Tibial artery (tissue), 4 donors: ENCODE measurements at regions not wholly inside any gene's neighbourhood (a gene's known extent, or its start where the extent isn't known, plus 50 kb on each side); places are given as distances from the start of the nearest gene placed in this dataset.
A peak's percentile ranks its signal among the peaks of the same experiment; 100 is the strongest.

ENCODE experiments used
- DNase-seq, 2 donors: peaks; one replicate each; pipeline ENCODE4 v3.0.0-alpha.2; 2019
- H3K27ac ChIP-seq, 2 donors: fragments of 200-600 bp; sonication (generic) in 1 of 2; 1 replicate in 1 of 2; 2 replicates in 1 of 2; pipeline ENCODE4 v1.5.1; 2018 to 2019; ENCODE audit warnings: mild to moderate bottlenecking in 1 of 2
- H3K27me3 ChIP-seq, 2 donors: fragments of 200-600 bp; sonication (generic) in 1 of 2; one replicate each; pipeline versions ENCODE4 v1.5.1 to v1.6.0; 2016 to 2019
- H3K36me3 ChIP-seq, 3 donors: fragments of 200-600 bp; sonication (generic) in 2 of 3; one replicate each; pipeline ENCODE4 v1.5.1; 2016 to 2019; ENCODE audit warnings: mild to moderate bottlenecking in 2 of 3
- H3K4me1 ChIP-seq, 4 donors: fragments of 200-600 bp; sonication (generic) in 2 of 4; 1 replicate in 3 of 4; 2 replicates in 1 of 4; pipeline ENCODE4 v1.5.1; 2016 to 2019
- H3K4me3 ChIP-seq, 2 donors: fragments of 200-600 bp; sonication (generic) in 1 of 2; 1 replicate in 1 of 2; 2 replicates in 1 of 2; pipeline ENCODE4 v1.5.1; 2018 to 2019; ENCODE audit warnings: mild to moderate bottlenecking in 2 of 2
- H3K9me3 ChIP-seq, 3 donors: fragments of 200-600 bp; sonication (generic) in 1 of 3; one replicate each; pipeline ENCODE4 v1.5.1; 2016 to 2019
- intact Hi-C: fragments of 100-400 bp; cut with DNase I; formaldehyde crosslinking; loops from one replicate; pipeline ENCODE4 v1.15.0; 2023; ENCODE audit warnings: low total_unique reads
- TF ChIP-seq, protein P1 (sequence below), 2 experiments: fragments of 200-600 bp in 1 of 2; fragments of 450-650 bp in 1 of 2; IDR thresholded peaks; one replicate each; pipeline ENCODE4 v1.5.1; 2017 to 2019; ENCODE audit warnings: antibody characterized with exemption in 2 of 2, mild to moderate bottlenecking in 1 of 2, moderate library complexity in 1 of 2

DNA sequence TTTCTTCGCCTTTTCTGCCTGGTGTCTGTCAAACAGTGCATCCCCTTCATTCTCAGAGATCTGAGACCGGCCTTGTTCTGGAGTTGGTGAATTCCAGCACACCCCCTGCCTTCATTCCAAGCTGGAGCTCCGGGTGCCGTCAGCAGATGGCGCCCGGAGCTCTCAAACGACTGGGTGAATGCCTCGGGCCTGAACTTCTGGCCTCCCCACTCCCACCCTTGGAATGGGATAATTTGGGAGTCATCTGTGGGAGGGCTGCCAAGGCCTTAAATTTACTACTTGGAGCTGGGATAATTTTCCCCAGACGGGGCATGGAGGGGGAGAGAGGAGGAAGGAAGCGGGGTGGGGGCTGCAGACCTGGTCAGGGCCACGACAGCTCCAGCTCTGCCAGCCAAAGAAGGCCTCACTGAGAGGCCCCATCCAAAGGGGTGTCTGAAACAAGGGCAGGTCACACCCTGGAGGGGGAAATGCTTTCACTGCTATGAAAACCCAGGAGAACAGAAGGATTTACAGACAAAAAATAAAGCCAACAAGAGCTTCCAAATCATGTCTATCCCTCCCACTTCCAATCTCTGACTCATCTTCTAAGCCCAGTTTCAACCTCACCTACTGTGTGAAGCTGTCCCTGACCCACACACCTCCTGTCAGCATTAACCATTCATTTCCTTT, 187.9 kb downstream of the OPA1 start:
- Histone ChIP-seq H3K36me3 (no peaks in the 10 kb centered on the region), H3K27ac (no peak overlapping the region), H3K4me1 (peaks cover 0 to 10% (median 6%) of the 10 kb centered on the region in 4 donors), H3K27me3 (peaks cover 0 to 50% of the 10 kb centered on the region in 2 donors), H3K4me3 (no peak overlapping the region), H3K9me3 (no peaks in the 10 kb centered on the region)
- intact Hi-C loops: loop anchor here (2.0 to 10.0 kb wide), 2 partner anchors 354 to 534 kb away; partner anchors contain the start of gene HES1
- DNase-seq: peak; percentile 60 to 74
- TF ChIP-seq, protein P1, sequence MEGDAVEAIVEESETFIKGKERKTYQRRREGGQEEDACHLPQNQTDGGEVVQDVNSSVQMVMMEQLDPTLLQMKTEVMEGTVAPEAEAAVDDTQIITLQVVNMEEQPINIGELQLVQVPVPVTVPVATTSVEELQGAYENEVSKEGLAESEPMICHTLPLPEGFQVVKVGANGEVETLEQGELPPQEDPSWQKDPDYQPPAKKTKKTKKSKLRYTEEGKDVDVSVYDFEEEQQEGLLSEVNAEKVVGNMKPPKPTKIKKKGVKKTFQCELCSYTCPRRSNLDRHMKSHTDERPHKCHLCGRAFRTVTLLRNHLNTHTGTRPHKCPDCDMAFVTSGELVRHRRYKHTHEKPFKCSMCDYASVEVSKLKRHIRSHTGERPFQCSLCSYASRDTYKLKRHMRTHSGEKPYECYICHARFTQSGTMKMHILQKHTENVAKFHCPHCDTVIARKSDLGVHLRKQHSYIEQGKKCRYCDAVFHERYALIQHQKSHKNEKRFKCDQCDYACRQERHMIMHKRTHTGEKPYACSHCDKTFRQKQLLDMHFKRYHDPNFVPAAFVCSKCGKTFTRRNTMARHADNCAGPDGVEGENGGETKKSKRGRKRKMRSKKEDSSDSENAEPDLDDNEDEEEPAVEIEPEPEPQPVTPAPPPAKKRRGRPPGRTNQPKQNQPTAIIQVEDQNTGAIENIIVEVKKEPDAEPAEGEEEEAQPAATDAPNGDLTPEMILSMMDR (IDR thresholded peaks at IDR 0.05): peak; percentile 70 to 74

DNA sequence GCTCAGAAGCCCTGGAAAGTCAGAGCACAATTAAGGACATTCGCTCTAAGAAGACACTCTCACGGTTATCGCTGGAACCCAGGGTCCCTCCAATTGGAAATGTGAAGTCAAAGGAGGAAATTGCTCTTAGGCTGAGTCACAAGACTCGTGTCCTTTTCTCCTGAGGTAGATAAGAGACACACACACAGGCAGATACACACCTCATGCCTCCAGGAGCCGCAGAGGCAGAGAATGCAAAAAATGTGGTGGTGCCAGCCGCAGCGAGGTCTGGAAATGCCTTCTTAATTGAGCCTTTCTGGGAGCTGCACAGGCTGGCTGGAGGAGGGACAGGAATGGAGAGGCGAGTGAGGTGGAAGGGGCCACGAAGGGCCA, 189.3 kb downstream of the OPA1 start:
- no peak for DNase-seq
- Histone ChIP-seq H3K4me1 (peaks cover 0 to 10% (median 6%) of the 10 kb centered on the region in 4 donors), H3K27ac (no peak overlapping the region), H3K36me3 (no peaks in the 10 kb centered on the region), H3K9me3 (no peaks in the 10 kb centered on the region), H3K4me3 (no peak overlapping the region), H3K27me3 (peaks cover 0 to 49% of the 10 kb centered on the region in 2 donors)
- intact Hi-C loops: loop anchor here (10.0 kb wide), 1 partner anchor 353 kb away; the partner anchor contains the start of gene HES1
- TF ChIP-seq, protein P1 (IDR thresholded peaks at IDR 0.05): no peak

DNA sequence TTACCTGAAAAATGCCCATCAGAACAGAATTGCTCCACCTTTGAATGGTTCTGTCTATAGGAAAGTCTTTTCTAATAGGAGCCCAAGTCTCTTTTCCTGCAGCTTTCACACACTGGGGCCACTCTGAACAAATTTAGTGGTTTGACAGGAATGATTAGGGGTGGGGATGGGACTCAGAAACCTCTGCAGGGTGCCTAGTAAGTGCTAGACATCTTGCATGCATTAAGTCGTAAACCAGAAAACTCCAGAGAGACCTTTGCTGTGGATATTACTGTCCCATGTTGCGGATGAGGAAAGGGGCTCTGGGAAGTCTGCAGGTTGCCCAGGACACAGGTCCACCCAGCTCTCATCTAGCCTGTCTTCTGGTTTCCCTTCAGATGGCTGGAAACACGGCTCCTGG, 189.7 kb downstream of the OPA1 start:
- no peak for DNase-seq

DNA sequence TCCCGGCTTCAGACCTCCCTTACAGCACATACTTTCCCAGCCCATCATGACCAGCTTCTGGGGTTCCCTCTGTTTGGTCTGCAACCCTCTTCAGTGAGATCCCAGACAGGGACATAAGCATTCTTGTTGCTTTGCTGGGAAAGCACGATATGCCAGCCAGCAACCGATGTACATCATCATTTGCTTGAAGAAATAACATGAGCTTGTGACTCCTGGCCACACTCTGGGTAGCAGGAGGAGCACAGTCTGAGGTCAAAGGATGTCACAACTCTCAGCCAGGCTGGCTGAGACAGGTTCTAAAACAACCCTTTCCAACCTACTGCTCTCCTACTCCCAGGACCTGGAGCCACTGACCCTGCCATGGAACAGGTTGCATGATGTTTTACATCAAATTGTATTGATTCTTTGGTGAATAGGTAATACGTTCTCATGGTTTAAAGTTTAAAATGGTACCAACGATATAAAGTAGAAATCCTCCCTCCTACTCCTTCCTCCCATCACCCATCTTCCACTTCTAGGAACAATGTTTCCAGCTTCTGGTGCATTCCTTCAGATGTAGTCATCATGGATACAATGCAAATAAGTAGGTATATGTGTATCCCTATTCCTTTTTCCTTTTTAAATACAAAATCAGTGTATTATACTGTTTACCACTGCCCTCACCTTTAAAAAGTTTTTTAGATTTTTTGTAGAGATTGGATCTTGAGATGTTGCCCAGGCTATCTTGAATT, 190.3 kb downstream of the OPA1 start:
- H3K27ac ChIP-seq: no peak overlapping the region
- no peak overlapping the region for H3K4me3 ChIP-seq
- peak in 1 of 2 donors; percentile 45 for DNase-seq
- H3K9me3 ChIP-seq: no peaks in the 10 kb centered on the region
- H3K27me3 ChIP-seq: peaks cover 0 to 49% of the 10 kb centered on the region in 2 donors
- no peaks in the 10 kb centered on the region for H3K36me3 ChIP-seq
- TF ChIP-seq, protein P1 (IDR thresholded peaks at IDR 0.05): no peak
- intact Hi-C loops: loop anchor here (10.0 kb wide), 1 partner anchor 351 kb away; the partner anchor contains the start of gene HES1
- peaks cover 0 to 10% (median 6%) of the 10 kb centered on the region in 4 donors for H3K4me1 ChIP-seq

More for the DNA sequence above, 189.7 kb downstream of the OPA1 start:
- Histone ChIP-seq H3K4me1 (peaks cover 0 to 10% (median 6%) of the 10 kb centered on the region in 4 donors), H3K36me3 (no peaks in the 10 kb centered on the region), H3K4me3 (no peak overlapping the region), H3K27me3 (peaks cover 0 to 49% of the 10 kb centered on the region in 2 donors), H3K27ac (no peak overlapping the region), H3K9me3 (no peaks in the 10 kb centered on the region)
- intact Hi-C loops: loop anchor here (10.0 kb wide), 1 partner anchor 352 kb away; the partner anchor contains the start of gene HES1
- TF ChIP-seq, protein P1 (IDR thresholded peaks at IDR 0.05): no peak

DNA sequence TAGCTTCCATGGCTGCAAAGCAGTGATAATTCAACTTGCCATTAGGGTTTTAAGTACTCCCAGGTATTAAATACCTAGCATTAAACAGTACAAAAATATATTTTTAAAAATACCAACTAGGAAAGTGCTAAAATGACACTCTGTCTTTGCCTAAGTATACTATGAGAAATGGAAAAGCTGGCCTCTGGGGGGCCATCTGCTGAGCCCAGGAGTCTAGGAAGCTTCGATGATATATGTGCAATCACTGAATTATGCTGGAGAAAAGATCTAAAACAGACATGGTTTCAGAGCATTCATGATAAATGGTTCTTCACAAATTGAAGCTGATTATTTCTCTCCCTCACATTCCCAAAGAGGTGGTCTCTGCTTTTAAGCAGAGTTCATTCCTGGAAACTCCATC, 191.8 kb downstream of the OPA1 start:
- no peak for DNase-seq
- H3K27ac ChIP-seq: no peak overlapping the region
- peaks cover 0 to 37% of the 10 kb centered on the region in 2 donors for H3K27me3 ChIP-seq
- peaks cover 0 to 10% (median 6%) of the 10 kb centered on the region in 4 donors for H3K4me1 ChIP-seq
- no peaks in the 10 kb centered on the region for H3K9me3 ChIP-seq
- no peaks in the 10 kb centered on the region for H3K36me3 ChIP-seq
- TF ChIP-seq, protein P1 (IDR thresholded peaks at IDR 0.05): no peak
- H3K4me3 ChIP-seq: no peak overlapping the region
- intact Hi-C loops: loop anchor here (10.0 kb wide), 1 partner anchor 350 kb away; the partner anchor contains the start of gene HES1
